ENCODE measurements at regions not wholly inside any gene's neighbourhood (a gene's known extent, or its start where the extent isn't known, plus 50 kb on each side); places are given as distances from the start of the nearest gene placed in this dataset.
A peak's percentile ranks its signal among the peaks of the same experiment; 100 is the strongest.

GRCh38 chrX:143455046-143455445 is 62.2 kb downstream of the SPANXN3 start:
- no peak for TF ChIP-seq TCF12 (IDR thresholded peaks at IDR 0.05; ENCODE audit: low read depth)

DNA sequence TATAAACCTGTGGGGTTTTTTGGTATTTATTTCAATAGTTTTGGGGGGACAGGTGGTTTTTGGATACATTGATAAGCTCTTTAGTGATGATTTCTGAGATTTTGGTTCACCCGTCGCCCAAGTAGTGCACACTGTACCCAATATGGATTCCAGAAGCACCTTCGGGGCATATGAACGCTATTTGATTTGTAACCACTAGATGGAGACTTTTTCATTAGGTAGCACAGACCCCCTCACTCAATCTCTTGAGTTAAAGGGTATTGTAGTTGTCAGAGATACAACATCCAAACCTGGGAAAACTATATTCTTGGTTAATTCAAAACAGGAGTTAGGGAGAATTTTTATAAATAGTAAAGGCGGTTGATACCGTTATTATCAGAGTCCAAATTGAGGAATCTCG is 79.8 kb downstream of the SPANXN3 start:
- peak; percentile 56 for TF ChIP-seq RAD21 (IDR thresholded peaks at IDR 0.05; ENCODE audit: low read depth)
- no peak for TF ChIP-seq ZBTB7A (IDR thresholded peaks at IDR 0.05; ENCODE audit: low read depth)

- TF ChIP-seq NFIC (IDR thresholded peaks at IDR 0.05) (no peak), TAF1 (IDR thresholded peaks at IDR 0.05; ENCODE audit: low read depth) (no peak), REST (IDR thresholded peaks at IDR 0.05; ENCODE audit: low read depth) (no peak), YY1 (IDR thresholded peaks at IDR 0.05; ENCODE audit: low read depth) (no peak), ZBTB7A (IDR thresholded peaks at IDR 0.05; ENCODE audit: low read depth) (no peak), USF1 (IDR thresholded peaks at IDR 0.05) (no peak), FOXM1 (IDR thresholded peaks at IDR 0.05; ENCODE audit: borderline replicate concordance, low read depth) (no peak), RAD21 (IDR thresholded peaks at IDR 0.05; ENCODE audit: low read depth) (no peak), TEAD4 (IDR thresholded peaks at IDR 0.05) (no peak), CEBPB (IDR thresholded peaks at IDR 0.05) (no peak), TCF12 (IDR thresholded peaks at IDR 0.05; ENCODE audit: low read depth) (no peak), EGR1 (IDR thresholded peaks at IDR 0.05) (no peak), EP300 (IDR thresholded peaks at IDR 0.05; ENCODE audit: borderline replicate concordance) (no peak), CREB1 (IDR thresholded peaks at IDR 0.05; ENCODE audit: low read depth) (no peak), MAX (IDR thresholded peaks at IDR 0.05) (no peak)
Measured at GRCh38 chrX:143435916-143436315, 81.4 kb downstream of the SPANXN3 start.

GRCh38 chrX:143429811-143430210 is 87.5 kb downstream of the SPANXN3 start:
- TF ChIP-seq CEBPB (IDR thresholded peaks at IDR 0.05) (no peak), CREB1 (IDR thresholded peaks at IDR 0.05; ENCODE audit: low read depth) (no peak), TCF12 (IDR thresholded peaks at IDR 0.05; ENCODE audit: low read depth) (no peak), REST (IDR thresholded peaks at IDR 0.05; ENCODE audit: low read depth) (no peak), ZBTB7A (IDR thresholded peaks at IDR 0.05; ENCODE audit: low read depth) (no peak), EP300 (IDR thresholded peaks at IDR 0.05; ENCODE audit: borderline replicate concordance) (no peak), NFIC (IDR thresholded peaks at IDR 0.05) (no peak), TEAD4 (IDR thresholded peaks at IDR 0.05) (no peak), TAF1 (IDR thresholded peaks at IDR 0.05; ENCODE audit: low read depth) (no peak), USF1 (IDR thresholded peaks at IDR 0.05) (no peak), RAD21 (IDR thresholded peaks at IDR 0.05; ENCODE audit: low read depth) (no peak), FOXM1 (IDR thresholded peaks at IDR 0.05; ENCODE audit: borderline replicate concordance, low read depth) (no peak), YY1 (IDR thresholded peaks at IDR 0.05; ENCODE audit: low read depth) (no peak), EGR1 (IDR thresholded peaks at IDR 0.05) (no peak)

DNA sequence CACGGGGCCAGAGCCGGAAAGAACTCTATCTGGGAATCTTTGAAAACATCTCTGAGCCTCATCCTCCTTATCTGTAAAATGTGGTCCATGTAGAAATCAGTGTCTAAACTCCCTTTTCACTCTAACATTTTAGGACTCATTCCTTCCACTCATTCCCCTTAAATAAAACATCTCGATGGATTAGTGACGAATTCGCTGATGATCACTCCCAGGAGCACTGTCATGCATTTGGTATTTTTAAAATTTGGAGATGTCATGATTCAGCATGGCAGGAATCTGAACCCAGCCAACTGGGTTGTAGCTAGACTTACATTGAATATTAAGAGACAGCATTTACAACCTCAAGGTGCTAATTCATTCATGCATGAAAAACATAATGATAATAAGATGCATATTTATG is 88.1 kb downstream of the SPANXN3 start:
- TF ChIP-seq ZBTB7A (IDR thresholded peaks at IDR 0.05; ENCODE audit: low read depth) (no peak), RAD21 (IDR thresholded peaks at IDR 0.05; ENCODE audit: low read depth) (no peak), EP300 (IDR thresholded peaks at IDR 0.05; ENCODE audit: borderline replicate concordance) (no peak), TCF12 (IDR thresholded peaks at IDR 0.05; ENCODE audit: low read depth) (no peak), FOXM1 (IDR thresholded peaks at IDR 0.05; ENCODE audit: borderline replicate concordance, low read depth) (no peak)

DNA sequence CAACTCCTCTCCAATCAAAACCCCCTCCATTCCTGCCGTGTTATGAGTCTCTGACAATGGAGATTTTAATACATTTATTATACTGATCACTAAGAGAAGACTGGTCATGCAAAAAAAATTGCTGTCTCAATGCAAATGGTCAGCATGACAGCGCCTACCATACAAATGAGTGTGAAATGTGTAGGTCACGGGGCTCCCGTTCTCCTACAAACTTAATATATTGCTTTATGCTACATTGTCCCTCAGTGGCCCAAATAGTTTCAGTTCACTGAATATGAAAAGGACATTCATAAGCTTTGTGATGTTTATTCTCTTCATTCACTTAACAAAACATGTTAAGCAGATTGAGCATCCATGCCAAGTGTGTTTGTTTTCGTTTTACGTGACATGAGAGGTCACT is 116.1 kb downstream of the SPANXN3 start:
- TF ChIP-seq NFIC (IDR thresholded peaks at IDR 0.05) = no peak
- TF ChIP-seq CEBPB (IDR thresholded peaks at IDR 0.05) = no peak
- no peak for TF ChIP-seq FOXM1 (IDR thresholded peaks at IDR 0.05; ENCODE audit: borderline replicate concordance, low read depth)
- no peak for TF ChIP-seq TCF12 (IDR thresholded peaks at IDR 0.05; ENCODE audit: low read depth)
- TF ChIP-seq EP300 (IDR thresholded peaks at IDR 0.05; ENCODE audit: borderline replicate concordance) = no peak
- no peak for TF ChIP-seq REST (IDR thresholded peaks at IDR 0.05; ENCODE audit: low read depth)
- TF ChIP-seq USF1 (IDR thresholded peaks at IDR 0.05) = no peak
- no peak for TF ChIP-seq TEAD4 (IDR thresholded peaks at IDR 0.05)
- no peak for TF ChIP-seq RAD21 (IDR thresholded peaks at IDR 0.05; ENCODE audit: low read depth)
- no peak for TF ChIP-seq ZBTB7A (IDR thresholded peaks at IDR 0.05; ENCODE audit: low read depth)
- no peak for TF ChIP-seq YY1 (IDR thresholded peaks at IDR 0.05; ENCODE audit: low read depth)
- no peak for TF ChIP-seq CREB1 (IDR thresholded peaks at IDR 0.05; ENCODE audit: low read depth)
- no peak for TF ChIP-seq TAF1 (IDR thresholded peaks at IDR 0.05; ENCODE audit: low read depth)
- no peak for TF ChIP-seq MAX (IDR thresholded peaks at IDR 0.05)

Measured in Ishikawa (cell line).